ENCODE measurements at regions not wholly inside any gene's neighbourhood (a gene's known extent, or its start where the extent isn't known, plus 50 kb on each side); places are given as distances from the start of the nearest gene placed in this dataset.

- no peak for TF ChIP-seq POLR2AphosphoS5 (IDR thresholded peaks at IDR 0.05)
- TF ChIP-seq CTCF (IDR thresholded peaks at IDR 0.05): no peak
- no peak for TF ChIP-seq POLR2A (IDR thresholded peaks at IDR 0.05)
Observed at GRCh38 chr11:122362381-122362780, 246.4 kb upstream of the BLID start.
